ENCODE measurements at regions not wholly inside any gene's neighbourhood (a gene's known extent, or its start where the extent isn't known, plus 50 kb on each side); places are given as distances from the start of the nearest gene placed in this dataset.

- H4K20me1 ChIP-seq (replicated peaks in 1 of 2; ENCODE audit: control insufficient read depth in 1 of 2, insufficient read depth in 2 of 2, low read length in 2 of 2): no peaks in the 10 kb centered on the region
- H2BK15ac ChIP-seq (ENCODE audit: low read length): no peak overlapping the region
- no peak overlapping the region for H2AFZ ChIP-seq (ENCODE audit: low read length)
- no peak overlapping the region for H3K27ac ChIP-seq (ENCODE audit: low read depth, low read length)
- no peaks in the 10 kb centered on the region for H3K27me3 ChIP-seq (replicated peaks in 1 of 4; ENCODE audit: control insufficient read depth in 3 of 4, extremely low read depth in 1 of 4, insufficient read depth in 3 of 4, low read length in 3 of 4)
- no peak overlapping the region for H3K4ac ChIP-seq (replicated peaks; ENCODE audit: insufficient read length, low read depth, low read length)
- H3K23me2 ChIP-seq (ENCODE audit: low read depth, low read length): no peaks in the 10 kb centered on the region
- CTCF ChIA-PET (ENCODE audit: partially characterized antibody): no interaction called here
- no peak overlapping the region for H2BK120ac ChIP-seq (replicated peaks; ENCODE audit: low read depth, low read length)
- no peak overlapping the region for H3K14ac ChIP-seq (ENCODE audit: insufficient read length)
- H2BK12ac ChIP-seq (ENCODE audit: low read depth, low read length): no peak overlapping the region
- no peak overlapping the region for H2BK5ac ChIP-seq (ENCODE audit: low read depth, low read length)
- no peak for DNase-seq (ENCODE audit: low read depth in 1 of 2, low spot score in 2 of 2)
- no peak overlapping the region for H3K9ac ChIP-seq (replicated peaks in 1 of 4; ENCODE audit: extremely low read depth in 1 of 4, low read depth in 3 of 4, low read length in 3 of 4)
- H3K56ac ChIP-seq (replicated peaks; ENCODE audit: insufficient read length, low read depth, low read length): no peak overlapping the region
- H4K91ac ChIP-seq (replicated peaks; ENCODE audit: insufficient read length, low read length): no peak overlapping the region
- no peak overlapping the region for H4K5ac ChIP-seq (ENCODE audit: insufficient read length, low read depth, low read length)
- no peaks in the 10 kb centered on the region for H3K9me3 ChIP-seq (ENCODE audit: insufficient read depth in 2 of 2, low read depth in 1 of 2, low read length in 1 of 2)
- no peaks in the 10 kb centered on the region for H3K79me2 ChIP-seq (ENCODE audit: control insufficient read depth in 1 of 2, insufficient read depth in 2 of 2, low read length in 2 of 2)
- H3K79me1 ChIP-seq (ENCODE audit: low read depth, low read length): no peaks in the 10 kb centered on the region
- POLR2A ChIA-PET (ENCODE audit: partially characterized antibody): no interaction called here
- no peak overlapping the region for H2BK20ac ChIP-seq (ENCODE audit: low read length)
- no peak overlapping the region for H3K4me3 ChIP-seq (ENCODE audit: extremely low read depth in 1 of 4, insufficient read depth in 2 of 4, low read depth in 3 of 4, low read length in 4 of 4)
- H3K36me3 ChIP-seq (ENCODE audit: control insufficient read depth in 2 of 4, insufficient read depth in 4 of 4, low read length in 3 of 4): no peaks in the 10 kb centered on the region
- FAIRE-seq: no peak
- WGBS, 2 experiments (ENCODE audit: extremely low coverage in 1 of 2, insufficient coverage in 1 of 2, insufficient read length in 1 of 2, insufficient replicate concordance in 2 of 2, low coverage in 1 of 2, low lambda C conversion rate in 2 of 2, missing lambda C conversion rate in 1 of 2): 92% methylated on average over 4 of the region's 4 CpGs; no CpG with 5 or more reads in 1 of the 2 experiments
- no peak overlapping the region for H4K8ac ChIP-seq (ENCODE audit: extremely low read depth, insufficient read depth, low read length)
- H3K18ac ChIP-seq (ENCODE audit: extremely low read depth, low read length): no peak overlapping the region
- no peak overlapping the region for H3K23ac ChIP-seq (ENCODE audit: insufficient read length)
- peaks cover 0 to 4% (median 1%) of the 10 kb centered on the region in 4 experiments; a peak in 4 of 7 replicates for H3K4me1 ChIP-seq (replicated peaks in 1 of 4; ENCODE audit: control insufficient read depth in 3 of 4, insufficient read depth in 4 of 4, low read length in 3 of 4)
- no peak overlapping the region for H3K4me2 ChIP-seq (ENCODE audit: insufficient read depth in 1 of 2, low read depth in 2 of 2, low read length in 2 of 2)
- H2AK5ac ChIP-seq (ENCODE audit: low read depth, low read length): no peak overlapping the region
- TF ChIP-seq PHF8 (conservative IDR thresholded peaks at IDR 0.05; ENCODE audit: low read depth, low read length): no peak
- TF ChIP-seq SIRT6 (IDR thresholded peaks at IDR 0.05; ENCODE audit: low read length): no peak
- no peak for TF ChIP-seq JUND (IDR thresholded peaks at IDR 0.05; ENCODE audit: low read length)
- TF ChIP-seq RNF2 (IDR thresholded peaks at IDR 0.05; ENCODE audit: borderline replicate concordance, low read depth, low read length, missing control alignments, poor library complexity, severe bottlenecking): no peak
- TF ChIP-seq KDM5A (IDR thresholded peaks at IDR 0.05; ENCODE audit: low read length): no peak
- TF ChIP-seq CBX5 (IDR thresholded peaks at IDR 0.05; ENCODE audit: low read depth, low read length): no peak
- no peak for TF ChIP-seq ASH2L (IDR thresholded peaks at IDR 0.05; ENCODE audit: low read length)
- TF ChIP-seq MAX (IDR thresholded peaks at IDR 0.05): no peak
- TF ChIP-seq EZH2 (IDR thresholded peaks at IDR 0.05; ENCODE audit: low read depth, low read length, severe bottlenecking): no peak
- no peak for TF ChIP-seq CHD1 (IDR thresholded peaks at IDR 0.05; ENCODE audit: low read depth, low read length)
- TF ChIP-seq RFX5 (IDR thresholded peaks at IDR 0.05; ENCODE audit: borderline replicate concordance, low read depth, low read length): no peak
- TF ChIP-seq ATF3 (IDR thresholded peaks at IDR 0.05; ENCODE audit: insufficient read depth, low read depth, low read length): no peak
Measured at GRCh38 chr3:40679290-40679689, 154.5 kb downstream of the ZNF621 start.
